ENCODE measurements at regions not wholly inside any gene's neighbourhood (a gene's known extent, or its start where the extent isn't known, plus 50 kb on each side); places are given as distances from the start of the nearest gene placed in this dataset.

DNA sequence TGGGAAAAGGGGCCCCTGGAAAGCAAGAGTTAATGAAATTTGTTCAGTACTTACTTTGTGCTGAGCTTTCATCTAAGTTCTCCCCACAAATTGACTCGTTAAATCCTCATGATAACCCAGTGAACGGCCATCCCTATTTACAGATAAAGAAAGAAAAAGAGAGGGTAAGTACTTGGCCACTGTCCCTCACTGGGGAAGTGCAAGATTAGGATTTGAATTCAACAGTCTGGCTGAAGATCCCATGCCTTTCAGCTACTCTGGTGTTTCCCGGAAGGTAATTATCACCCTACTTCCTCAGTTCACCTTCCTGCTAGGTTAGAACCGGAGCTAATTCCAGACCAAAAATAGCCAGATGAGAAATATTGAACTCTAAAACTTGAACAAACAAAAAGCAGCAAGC lies 269.2 kb upstream of the TLE4 start:
- DNase-seq (ENCODE audit: low read depth in 2 of 2): no peak

DNA sequence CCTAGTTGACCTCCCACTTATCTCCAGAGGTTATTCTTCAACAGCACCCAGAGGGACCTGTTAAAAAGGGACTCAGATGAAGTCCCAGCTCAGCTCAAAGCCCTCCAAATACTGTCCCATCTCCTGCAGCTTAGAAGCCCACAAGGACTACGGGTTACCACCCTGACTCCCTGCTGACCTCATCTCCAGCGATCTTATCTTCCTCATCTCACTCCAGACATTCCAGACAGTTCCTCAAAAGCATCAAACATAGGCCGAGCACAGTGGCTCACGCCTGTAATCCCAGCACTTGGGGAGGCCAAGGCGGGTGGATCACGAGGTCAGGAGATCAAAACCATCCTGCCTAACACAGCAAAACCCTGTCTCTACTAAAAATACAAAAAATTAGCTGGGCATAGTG lies 263.8 kb upstream of the TLE4 start:
- DNase-seq (ENCODE audit: low read depth in 2 of 2): no peak

DNA sequence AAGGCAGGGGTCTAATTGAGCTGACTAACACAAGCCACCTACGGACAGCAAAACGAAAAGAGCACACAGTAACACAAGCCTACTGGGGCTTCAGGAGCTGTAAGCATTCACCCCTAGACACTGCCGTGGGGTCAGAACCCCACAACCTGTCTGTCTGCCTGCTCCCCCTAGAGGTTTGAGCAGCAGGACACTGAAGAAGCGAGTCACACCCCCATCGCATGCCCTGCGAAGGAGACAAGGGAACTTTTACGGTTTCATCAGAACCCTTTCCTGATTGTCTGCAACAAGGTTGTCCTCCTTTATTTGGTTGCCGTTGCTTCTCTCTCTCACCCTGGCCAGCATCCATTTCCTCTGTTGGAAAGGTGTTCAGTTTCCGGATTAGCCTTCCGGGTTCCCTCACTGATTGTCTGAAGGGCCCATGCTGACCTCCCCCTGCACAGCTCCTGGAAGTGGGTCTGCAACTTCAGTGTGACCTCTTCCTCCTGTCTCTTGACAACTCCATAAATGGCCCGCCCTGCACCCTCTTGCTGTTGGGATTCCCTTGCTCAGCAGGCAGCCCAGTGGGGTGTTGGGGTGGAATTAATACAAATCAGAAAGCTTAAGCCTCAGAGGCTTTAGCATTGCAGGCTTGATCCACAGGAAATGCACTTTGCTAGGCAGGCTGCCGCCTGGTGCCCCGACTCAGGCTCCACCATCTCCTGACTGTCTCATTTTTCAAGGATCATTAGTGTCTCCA lies 258.9 kb upstream of the TLE4 start:
- no peak for DNase-seq (ENCODE audit: low read depth in 2 of 2)

DNA sequence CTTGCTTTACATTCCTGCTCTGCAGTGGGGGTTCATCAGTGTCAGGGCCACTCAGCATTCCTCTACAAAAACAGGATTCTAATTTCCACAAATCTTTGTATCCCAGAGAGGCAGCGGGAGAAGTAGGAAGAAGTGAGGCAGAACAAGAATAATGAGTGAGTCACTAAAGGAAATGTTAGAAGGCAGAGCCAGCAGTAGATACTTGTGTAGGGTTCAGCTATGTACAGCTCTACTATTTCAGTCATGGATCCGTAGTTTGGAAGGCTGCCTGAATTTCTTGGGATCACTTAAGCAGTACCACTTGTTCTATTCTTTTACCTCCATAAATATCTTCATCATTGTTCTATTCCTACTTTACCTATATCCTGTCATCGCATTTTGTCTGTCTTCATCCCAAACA lies 246.3 kb upstream of the TLE4 start:
- no peak for DNase-seq (ENCODE audit: low read depth in 2 of 2)

DNA sequence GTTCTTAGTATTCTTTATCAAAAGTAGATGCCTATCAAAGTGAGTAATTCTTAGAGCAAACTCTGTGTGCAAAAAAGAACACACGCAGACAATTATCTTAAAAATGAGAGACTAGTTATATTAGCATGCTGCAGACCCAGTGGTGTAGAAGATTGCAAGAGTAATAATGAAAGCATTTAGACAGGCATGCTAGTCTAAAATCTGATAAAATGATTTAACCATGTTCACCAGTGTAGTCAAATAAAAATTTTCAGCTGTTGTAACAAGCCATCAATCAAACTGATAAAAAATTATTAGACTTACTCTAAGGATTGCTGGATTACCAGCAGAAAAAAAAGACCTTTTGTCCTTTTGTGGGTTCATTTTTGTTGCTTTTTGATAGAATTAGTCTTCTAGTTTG lies 241.9 kb upstream of the TLE4 start:
- DNase-seq (ENCODE audit: low read depth in 2 of 2): no peak

DNA sequence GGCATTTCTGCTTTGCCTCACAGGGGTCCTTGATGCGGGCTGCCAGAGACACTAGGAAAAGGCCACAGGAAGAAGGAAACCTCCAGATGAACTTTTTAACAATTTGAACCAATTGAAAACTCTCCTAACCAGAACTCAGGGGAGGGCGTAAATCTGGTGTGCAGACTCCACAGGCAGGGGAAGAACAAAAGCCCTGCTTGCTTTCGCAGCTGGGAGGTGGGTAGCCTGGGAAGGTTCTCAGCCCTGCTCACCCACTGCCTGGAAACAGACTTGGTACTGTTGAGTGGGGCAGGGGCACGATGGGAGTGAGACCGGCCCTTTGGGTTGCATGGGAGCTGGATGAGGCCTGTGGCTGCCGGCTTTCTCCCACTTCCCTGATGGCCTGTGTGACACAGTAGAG lies 237.8 kb upstream of the TLE4 start:
- no peak for DNase-seq (ENCODE audit: low read depth in 2 of 2)

DNA sequence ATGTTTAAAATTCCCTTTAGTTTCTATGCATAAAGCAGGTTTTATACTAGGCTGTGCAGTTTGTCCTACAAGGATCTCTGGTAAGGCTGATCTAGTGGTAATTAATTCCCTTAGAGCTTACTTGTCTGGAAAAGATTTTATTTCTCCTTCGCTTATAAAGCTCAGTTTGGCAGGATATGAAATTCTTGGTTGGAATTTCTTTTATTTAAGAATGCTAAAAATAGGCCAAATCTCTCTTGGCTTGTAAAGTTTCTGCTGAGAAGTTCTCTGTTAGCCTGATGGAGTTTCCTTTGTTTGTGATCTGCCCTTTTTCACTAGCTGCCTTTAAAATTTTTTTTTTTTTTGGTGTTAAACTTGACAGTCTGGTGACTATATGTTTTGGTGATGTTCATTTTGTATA lies 237.1 kb upstream of the TLE4 start:
- DNase-seq (ENCODE audit: low read depth in 2 of 2): no peak

DNA sequence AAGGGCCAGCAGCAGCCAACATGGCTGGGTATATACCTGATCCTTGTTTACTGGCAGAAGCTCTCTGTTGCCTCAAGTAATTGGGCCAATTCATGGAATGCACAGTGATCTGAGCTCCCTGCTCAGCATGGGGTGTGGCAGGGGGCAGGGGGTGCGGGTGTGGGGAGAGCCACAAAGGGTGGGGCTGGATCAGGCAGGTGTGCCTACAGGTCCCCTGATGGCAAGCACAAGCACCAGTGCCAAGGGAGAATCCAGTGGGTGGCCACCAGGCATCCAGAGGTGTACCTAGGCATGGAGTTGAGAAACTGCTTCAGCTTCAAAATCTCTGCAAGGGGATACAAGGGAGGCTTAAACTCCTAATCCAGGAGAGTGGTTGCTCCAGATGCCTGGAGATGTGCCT lies 235.8 kb upstream of the TLE4 start:
- DNase-seq (ENCODE audit: low read depth in 2 of 2): no peak

DNA sequence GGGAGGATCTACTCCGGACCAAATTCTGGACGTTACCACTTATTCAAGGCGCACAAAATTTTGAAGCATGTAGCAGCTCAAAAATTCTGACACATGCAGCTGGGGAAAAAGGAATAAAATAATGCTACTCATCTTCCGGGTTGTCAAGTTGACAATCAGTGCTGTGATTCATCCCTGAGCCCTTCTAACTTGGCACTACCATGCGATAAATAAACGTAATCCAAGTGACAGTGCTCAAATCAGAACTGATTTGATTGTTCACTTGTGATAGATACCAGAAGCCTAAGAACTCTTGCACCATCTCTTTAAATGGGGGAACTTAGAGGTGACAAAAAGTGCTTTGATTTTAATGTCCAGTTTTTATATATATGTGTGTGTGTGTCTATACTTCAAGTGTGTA lies 230.2 kb upstream of the TLE4 start:
- DNase-seq (ENCODE audit: low read depth in 2 of 2): no peak

DNA sequence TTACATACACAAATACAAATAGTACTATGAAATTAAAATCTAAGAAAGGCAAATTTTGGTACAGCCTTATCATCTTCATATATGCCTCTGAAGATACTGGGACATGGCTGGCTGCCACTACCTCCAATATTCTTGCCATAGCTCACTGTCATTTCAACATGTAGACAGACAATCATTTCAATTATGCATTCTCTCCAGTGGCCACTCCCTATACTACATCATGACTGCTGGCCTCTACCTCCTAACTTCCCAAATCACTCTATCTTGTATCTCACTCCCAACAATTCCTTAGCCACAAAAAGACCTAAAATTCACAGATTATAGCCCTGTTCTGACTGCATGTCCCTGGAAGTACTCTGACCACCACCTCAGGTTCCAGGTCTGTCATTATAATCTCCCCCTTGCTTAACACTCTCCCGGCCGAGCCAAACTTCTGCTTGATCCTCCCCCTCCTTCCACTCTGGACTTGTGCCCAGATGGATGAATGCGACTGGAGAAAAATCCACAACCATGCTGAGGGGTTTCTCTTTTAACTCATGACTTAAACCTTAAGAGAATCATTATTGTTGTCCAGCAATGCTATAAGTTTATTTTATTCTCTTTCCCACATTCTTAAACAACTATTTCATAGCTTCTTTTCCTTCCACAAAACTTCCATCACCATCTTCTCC lies 225.3 kb upstream of the TLE4 start:
- no peak for DNase-seq (ENCODE audit: low read depth in 2 of 2)

DNA sequence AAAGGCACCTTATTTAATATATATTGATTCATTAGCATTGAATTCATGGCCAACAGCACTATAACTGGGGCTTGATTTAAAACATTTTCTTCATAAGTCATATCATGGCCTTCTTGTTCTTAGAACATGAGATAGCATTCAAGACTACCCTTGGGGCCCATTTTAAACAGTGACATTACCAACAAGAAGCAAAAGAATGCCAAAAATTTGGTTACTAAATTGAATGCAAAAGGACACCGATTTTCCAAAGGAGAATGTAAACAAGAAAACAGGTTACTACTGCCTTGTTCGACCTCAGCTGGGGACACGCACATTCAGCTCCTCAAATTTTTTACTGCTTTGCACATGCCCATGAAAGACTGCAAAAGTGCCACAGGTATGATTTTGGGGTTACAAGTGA lies 219.4 kb upstream of the TLE4 start:
- DNase-seq (ENCODE audit: low read depth in 2 of 2): no peak

DNA sequence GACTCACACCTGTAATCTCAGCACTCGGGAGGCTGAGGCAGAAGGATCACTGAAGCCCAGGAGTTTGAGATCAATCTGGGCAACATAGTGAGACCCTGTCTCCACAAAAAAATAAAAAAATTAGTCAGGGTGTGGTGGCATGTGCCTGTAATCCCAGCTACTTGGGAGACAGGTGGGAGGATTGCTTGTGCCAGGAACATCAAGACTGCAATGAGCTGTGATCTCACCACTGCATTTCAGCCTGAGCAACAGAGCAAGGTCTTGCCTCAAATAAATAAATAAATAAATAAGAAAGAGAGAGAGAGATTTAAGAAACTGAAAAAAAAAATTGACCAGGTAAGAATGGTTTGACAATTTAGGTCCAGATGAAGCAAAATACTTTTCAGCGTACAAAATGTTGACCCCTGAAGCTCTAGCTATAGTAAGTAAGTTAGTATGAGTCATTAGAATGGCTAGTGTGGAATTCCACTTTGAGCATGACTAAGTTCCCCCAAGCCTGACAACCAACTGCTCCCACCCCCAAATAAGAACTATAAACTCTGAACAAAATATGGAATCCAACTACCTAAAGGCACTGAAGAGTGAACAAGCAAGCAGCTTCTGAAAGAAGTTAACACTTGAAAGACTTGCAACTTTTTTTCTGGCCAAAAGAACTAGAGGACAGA lies 217.8 kb upstream of the TLE4 start:
- DNase-seq (ENCODE audit: low read depth in 2 of 2): no peak

DNA sequence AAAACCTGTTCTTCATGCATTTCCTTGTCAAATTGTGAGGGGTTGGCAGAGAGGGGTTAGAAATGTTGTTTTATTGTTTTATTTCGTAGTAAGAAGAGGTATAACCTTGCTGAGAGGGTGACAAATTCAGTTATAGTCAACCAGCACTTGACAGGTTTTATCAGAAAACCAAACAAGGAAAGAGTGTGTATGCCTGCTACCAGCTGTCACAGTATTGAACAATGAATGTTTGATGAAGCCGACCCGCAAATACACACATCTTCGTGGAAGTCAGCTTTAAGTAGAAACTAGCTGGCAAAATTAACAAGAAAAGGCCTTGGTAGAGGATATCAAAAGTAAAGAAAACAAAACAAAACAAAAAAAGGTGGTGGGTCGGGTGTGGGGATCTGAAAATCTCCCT lies 214.6 kb upstream of the TLE4 start:
- no peak for DNase-seq (ENCODE audit: low read depth in 2 of 2)

DNA sequence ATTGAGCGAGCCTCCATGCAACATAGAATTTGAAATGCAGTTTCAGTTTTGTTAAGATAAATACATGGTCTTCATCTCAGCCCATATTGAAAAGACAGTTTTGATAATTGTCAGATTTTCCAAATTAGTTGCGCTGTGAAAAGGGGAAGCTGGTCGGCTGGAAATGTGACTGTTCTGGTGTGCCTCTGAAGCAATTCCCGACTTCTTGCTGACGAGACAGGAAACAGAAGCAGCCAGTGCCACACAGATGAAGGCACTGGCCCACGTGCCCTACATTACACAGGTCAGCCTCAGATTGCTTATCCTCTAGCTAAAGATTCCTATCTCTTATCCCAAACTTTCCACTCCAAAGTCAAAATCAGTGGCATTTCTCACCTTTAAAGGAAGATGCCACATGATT lies 214.1 kb upstream of the TLE4 start:
- no peak for DNase-seq (ENCODE audit: low read depth in 2 of 2)

DNA sequence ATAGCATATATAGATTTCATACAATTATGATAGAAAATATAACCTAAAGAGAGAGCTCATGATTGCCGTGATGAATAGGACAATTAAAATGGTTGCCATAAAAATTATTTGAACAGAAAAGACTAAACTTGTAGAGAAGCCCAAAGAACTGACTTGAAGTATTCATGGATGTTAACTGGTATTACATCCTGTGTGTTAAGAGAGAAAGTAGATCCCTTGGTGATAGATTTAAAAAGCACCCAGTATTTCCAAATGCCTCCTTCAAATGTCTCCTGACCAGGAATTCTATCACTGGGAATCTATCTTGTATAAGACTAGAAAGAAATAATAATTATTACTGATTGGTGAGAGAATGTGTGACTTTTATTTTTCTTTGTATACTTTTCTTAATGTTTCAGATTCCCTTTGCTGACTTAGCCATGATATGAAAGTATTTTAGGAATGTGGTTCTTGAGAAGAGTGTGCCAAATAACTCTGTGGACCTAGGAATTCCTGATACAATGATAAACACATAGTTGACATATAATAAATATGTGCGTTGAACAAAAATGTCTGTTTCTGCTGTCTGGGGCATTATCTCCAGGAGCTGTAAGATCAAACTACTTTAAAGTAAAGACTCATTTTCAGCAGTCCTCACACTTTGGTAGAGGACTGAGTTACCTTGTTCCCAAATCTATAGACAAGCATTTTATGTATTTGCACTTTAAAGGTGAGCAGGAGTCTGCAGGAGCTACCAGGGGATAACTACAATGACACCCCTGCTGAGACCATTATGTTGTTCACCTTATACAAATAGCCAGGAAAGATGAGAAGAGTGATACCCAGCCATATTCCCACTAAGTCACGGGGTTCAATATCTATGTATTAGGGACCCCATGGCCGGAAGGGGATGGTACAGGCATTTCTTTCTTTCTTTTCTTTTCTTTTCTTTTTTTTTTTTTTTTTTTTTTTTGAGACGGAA lies 211.1 kb upstream of the TLE4 start:
- no peak for DNase-seq (ENCODE audit: low read depth in 2 of 2)

DNA sequence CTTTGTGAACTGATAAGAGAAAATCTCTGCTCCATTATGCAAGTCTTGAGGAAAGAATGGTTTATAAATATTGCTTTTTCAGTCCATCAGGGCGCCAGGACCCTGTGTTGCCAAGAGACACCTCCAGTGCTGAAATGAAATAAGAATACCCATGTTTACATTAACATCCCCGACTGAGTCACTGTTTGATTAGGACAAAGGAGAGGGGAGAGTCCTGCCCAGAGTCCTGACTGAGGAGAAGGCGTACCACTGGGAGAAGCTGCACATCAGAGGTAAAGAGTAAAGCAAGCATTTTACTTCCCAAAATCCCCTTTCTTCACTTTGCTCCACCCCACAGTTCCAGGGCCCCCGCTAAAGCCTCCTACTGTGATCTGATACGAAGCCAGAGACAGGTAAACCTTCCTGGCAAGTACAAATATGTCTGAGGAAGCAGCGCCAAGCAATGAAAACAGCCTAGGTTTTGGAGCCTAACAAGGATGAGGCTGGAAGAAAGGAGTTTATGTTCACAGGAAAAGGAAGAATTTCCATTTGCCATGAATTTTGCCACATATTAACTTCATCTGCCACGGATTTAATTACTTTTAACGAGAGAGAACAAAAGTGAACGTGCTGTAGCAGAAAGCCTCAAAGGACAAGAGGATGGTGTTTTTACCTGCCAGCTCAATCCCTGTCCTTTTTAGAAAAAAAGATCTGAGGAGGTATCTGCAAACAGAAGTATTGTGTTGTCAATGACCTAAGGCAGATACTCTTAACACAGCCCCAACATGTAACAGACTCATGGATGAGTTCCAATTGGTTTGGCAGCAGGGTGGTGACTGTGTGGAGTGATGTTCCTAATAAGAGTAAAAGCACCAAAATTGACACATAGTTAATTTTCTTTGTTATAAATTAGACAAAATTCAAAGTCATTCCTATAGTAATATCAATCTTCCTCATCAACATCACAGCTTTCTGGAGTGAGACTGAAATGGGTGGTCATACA lies 209.4 kb upstream of the TLE4 start:
- DNase-seq (ENCODE audit: low read depth in 2 of 2): no peak

DNA sequence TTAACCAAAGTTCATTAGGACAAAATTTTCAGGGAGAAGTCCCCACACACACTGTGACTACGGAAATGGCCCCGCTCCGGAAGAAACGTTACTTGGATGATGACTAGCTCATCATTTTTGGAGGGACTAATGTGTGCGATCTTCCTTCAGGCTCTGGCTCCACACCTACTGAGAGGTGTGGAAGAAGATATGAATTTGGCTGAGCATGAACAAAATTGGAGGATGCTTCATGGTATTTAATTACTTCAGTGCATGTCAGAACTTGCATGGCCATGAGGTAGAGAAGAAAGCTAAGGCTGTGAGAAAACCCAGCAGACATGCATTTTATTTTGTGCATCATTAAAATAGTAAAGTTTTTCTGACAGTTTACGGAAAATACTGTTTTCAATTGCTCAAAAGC lies 202.1 kb upstream of the TLE4 start:
- DNase-seq (ENCODE audit: low read depth in 2 of 2): no peak

DNA sequence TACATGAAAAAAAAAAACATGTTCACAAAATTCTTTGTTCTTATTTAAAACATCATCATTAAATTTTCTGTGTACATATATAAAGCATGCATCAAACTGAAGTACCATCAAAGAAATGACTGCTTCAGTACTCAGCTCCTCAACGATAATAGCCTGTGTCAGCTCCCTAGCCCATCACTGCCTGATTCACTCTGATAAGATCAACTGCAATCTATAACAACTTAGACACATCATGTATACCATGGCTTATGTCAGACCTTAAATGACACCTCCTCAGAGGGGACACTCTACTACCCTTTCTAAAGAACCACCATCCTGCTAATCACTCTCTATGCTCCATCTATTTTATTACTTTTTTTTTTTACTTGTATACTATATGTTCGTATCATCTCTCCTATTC lies 200.5 kb upstream of the TLE4 start:
- no peak for DNase-seq (ENCODE audit: low read depth in 2 of 2)

DNA sequence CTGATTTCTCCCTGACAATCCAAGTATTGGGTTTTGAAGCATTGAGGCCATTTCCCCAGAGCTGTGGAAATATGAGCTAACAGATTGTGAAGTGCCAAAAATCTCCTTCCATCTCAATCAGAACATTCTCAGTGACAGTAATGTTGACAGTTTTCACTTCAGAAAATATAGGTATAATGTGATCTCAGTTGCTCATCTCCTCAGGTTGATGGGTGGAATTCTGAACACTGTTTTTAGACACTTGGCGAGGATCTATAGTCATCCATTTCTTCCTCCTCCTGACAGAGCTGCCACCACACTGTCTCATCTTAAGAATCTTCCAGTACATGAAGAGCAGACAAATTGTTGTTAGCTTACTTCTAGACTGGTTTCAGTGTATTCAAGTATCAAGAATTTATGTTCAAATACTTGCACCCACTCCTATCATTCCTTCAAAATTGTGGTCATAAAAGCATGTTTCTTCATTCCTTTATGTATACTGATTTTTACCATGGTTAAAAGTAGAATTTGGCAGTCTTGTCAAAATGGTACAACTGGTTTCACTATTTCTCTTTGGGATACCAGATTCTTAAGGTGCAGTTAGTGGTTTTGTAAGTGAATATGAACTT lies 199.7 kb upstream of the TLE4 start:
- no peak for DNase-seq (ENCODE audit: low read depth in 2 of 2)

DNA sequence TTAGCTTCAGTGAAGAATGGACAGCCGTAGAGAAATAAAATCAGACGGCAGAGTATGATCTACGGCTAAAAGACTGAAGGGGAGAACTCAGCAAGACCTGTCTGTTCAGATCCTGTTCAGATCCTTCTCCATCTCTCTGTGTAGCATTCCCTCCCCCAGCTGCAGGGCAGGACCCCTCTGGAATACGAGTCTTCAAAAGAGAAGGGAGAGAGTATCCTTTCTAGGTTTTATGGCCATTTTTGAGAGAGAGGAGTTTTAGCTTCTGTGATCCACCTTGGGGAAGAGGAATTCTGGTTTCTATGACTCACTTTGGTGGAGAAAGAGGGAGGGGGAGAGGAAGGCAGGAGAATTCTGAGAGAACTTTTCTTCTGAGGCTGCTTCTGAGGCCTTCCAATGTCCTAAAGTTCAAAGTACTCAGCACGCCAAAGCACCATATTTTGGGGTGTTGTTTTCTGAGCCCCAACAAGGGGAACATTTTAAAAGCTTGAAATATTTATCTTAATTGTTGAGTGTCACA lies 194.4 kb upstream of the TLE4 start:
- no peak for DNase-seq (ENCODE audit: low read depth in 2 of 2)
